Neural crest cell (in vitro differentiated cells): ENCODE measurements at regions not wholly inside any gene's neighbourhood (a gene's known extent, or its start where the extent isn't known, plus 50 kb on each side); places are given as distances from the start of the nearest gene placed in this dataset.

Experiments
- DNase-seq: peaks from one replicate; pipeline ENCODE4 v3.0.0; 2021; ENCODE audit warnings: low read depth, mixed read lengths, low spot score
- H3K27ac Mint-ChIP-seq: one replicate; pipeline ENCODE4 v1.8.0; 2021; ENCODE audit warnings: mild to moderate bottlenecking, mixed read lengths; ENCODE audit not compliant: unreplicated experiment
- H3K27me3 Mint-ChIP-seq: 2 replicates; pipeline ENCODE4 v1.8.0; 2021; ENCODE audit warnings: low read depth, mild to moderate bottlenecking, mixed read lengths
- H3K36me3 Mint-ChIP-seq: 2 replicates; pipeline ENCODE4 v1.8.0; 2021; ENCODE audit warnings: low read depth, mild to moderate bottlenecking, mixed read lengths
- H3K4me1 Mint-ChIP-seq: 2 replicates; pipeline ENCODE4 v1.8.0; 2021; ENCODE audit warnings: mixed read lengths
- H3K4me3 Mint-ChIP-seq: one replicate; pipeline ENCODE4 v1.8.0; 2021; ENCODE audit warnings: mild to moderate bottlenecking, mixed read lengths
- H3K9me3 Mint-ChIP-seq: 2 replicates; pipeline ENCODE4 v1.8.0; 2021; ENCODE audit warnings: mixed read lengths
- TF ChIP-seq, protein P1 (sequence below): fragments of 200-600 bp; sonication (generic); conservative IDR thresholded peaks from 2 replicates; pipeline ENCODE4 v1.5.0; 2021; ENCODE audit warnings: antibody characterized with exemption, mild to moderate bottlenecking

DNA sequence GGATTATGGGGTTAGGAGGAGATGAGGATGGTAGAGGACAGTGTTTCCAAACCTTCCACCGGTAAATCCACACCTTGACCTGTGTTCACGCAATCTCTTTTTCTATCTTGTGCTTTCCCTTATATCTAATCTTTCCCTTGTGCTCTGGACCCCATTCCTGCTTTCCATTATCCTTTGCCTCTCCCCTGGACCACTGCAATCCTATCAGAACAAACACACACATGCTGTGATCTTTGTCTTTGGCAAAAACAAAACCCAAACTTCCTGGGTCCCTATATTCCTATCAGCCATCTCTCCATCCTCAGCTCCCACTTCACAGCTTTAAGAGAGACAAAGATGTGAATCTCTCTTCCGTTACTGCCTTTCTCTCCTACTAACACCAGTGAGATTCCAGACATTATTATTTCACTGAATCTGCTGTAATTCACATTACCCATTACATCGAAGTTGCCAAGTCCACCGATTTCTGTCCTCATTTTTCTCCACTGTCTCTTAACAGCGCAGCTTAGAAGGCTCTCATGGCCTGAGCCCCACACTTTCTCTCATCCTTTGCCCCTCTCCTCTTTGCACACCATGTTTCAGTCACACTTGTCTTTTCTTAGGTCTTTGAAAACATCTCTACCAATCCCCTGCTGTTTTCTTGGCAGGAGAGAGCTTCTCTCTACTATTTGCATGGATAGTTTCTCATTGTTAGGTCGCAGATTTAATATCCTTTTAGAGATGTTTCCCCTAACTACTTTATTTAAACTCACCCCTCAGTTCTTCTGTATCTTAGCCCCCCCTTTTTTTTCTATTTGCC lies 230.0 kb upstream of the B3GALT2 start:
- Mint-ChIP-seq H3K4me1 (peaks cover 4% of the 10 kb centered on the region), H3K27me3 (no peaks in the 10 kb centered on the region), H3K9me3 (no peaks in the 10 kb centered on the region), H3K27ac (no peak overlapping the region), H3K36me3 (no peaks in the 10 kb centered on the region), H3K4me3 (no peak overlapping the region)
- DNase-seq: no peak
- TF ChIP-seq, protein P1, sequence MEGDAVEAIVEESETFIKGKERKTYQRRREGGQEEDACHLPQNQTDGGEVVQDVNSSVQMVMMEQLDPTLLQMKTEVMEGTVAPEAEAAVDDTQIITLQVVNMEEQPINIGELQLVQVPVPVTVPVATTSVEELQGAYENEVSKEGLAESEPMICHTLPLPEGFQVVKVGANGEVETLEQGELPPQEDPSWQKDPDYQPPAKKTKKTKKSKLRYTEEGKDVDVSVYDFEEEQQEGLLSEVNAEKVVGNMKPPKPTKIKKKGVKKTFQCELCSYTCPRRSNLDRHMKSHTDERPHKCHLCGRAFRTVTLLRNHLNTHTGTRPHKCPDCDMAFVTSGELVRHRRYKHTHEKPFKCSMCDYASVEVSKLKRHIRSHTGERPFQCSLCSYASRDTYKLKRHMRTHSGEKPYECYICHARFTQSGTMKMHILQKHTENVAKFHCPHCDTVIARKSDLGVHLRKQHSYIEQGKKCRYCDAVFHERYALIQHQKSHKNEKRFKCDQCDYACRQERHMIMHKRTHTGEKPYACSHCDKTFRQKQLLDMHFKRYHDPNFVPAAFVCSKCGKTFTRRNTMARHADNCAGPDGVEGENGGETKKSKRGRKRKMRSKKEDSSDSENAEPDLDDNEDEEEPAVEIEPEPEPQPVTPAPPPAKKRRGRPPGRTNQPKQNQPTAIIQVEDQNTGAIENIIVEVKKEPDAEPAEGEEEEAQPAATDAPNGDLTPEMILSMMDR: no peak

DNA sequence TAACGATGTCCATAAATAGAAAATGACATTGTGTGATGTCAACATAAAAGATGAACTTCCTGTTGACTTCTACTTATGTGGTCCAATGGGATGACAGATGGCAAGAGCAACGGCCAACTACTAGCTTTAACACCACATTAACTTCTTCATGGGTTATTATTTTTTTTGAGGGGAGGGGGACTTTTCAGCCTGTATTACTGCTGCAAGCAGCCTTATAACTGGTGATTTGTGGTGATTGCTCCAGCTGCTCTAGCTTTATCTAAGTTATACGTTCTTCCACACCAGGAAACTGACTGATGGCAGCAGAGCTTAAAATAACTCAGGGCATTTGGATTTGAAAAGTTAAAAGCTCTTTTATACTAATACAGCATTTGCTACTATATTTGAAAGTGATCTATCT lies 228.8 kb upstream of the B3GALT2 start:
- no peak for DNase-seq
- Mint-ChIP-seq H3K36me3 (no peaks in the 10 kb centered on the region), H3K4me3 (no peak overlapping the region), H3K27me3 (no peaks in the 10 kb centered on the region), H3K27ac (no peak overlapping the region), H3K4me1 (peaks cover 4% of the 10 kb centered on the region), H3K9me3 (no peaks in the 10 kb centered on the region)
- TF ChIP-seq, protein P1: no peak

DNA sequence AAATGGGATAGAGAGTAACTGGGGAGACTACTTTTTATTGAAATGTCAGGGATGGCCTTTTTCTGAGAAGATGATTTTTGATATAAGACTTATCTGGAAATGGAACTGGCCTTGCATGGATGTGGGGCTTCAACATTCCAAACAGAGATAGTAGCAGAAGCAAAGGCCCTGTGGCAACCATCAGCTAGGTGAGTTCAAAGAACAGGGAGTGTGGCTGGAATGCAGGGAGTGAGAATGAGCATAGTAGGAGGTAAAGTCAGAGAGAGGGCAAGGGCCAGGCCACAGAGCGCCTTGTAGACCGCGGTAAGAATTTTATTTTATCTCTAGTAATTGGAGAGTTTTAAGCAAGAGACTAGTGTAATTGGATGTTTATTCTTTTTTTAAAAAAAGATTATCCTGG lies 227.0 kb upstream of the B3GALT2 start:
- Mint-ChIP-seq H3K27ac (no peak overlapping the region), H3K27me3 (no peaks in the 10 kb centered on the region), H3K36me3 (no peaks in the 10 kb centered on the region), H3K9me3 (no peaks in the 10 kb centered on the region), H3K4me1 (peaks cover 4% of the 10 kb centered on the region), H3K4me3 (no peak overlapping the region)
- no peak for DNase-seq
- TF ChIP-seq, protein P1: no peak

DNA sequence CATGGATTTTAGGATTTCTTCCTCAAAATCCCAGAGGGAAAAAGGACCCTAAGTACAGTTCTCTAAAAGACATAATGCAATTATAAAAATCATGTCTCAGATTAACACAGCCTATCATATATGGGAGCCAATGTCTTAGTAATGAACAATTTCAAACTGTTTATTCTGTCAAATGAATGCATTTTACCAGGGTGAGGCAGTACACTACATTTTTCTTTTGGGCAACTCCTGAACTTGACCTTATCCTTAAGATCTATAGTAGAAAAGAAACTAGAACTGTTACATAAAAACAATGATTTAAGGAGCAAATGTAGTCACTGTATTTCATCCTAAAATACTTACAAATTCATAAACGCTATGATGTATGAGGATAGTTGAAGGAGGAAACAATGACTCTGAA lies 226.3 kb upstream of the B3GALT2 start:
- H3K4me3 Mint-ChIP-seq: no peak overlapping the region
- DNase-seq: no peak
- H3K36me3 Mint-ChIP-seq: no peaks in the 10 kb centered on the region
- H3K4me1 Mint-ChIP-seq: peaks cover 4% of the 10 kb centered on the region
- no peak overlapping the region for H3K27ac Mint-ChIP-seq
- H3K9me3 Mint-ChIP-seq: no peaks in the 10 kb centered on the region
- H3K27me3 Mint-ChIP-seq: no peaks in the 10 kb centered on the region
- TF ChIP-seq, protein P1: no peak

DNA sequence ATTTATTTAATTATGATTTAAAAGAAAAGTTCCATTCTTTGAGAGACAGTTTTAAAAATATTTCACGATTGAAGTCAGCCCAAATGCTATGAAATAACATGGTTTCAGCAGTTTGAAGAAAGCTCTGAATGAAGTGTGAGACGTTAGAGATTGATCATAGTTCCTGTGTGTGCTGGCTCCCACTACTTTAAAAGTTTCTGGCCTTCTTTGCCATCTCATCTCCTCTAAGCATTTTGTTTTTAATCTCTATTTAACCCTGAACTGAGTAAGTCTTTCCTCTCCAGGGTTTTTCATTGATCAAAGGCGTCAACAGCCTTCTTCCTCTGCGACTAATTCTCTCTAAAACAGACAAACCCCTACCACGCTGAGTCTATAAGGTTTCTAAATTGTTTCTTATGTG lies 225.3 kb upstream of the B3GALT2 start:
- Mint-ChIP-seq H3K4me1 (peaks cover 7% of the 10 kb centered on the region), H3K27ac (peak overlapping the region; percentile 92), H3K36me3 (no peaks in the 10 kb centered on the region)

More for the DNA sequence above, 225.3 kb upstream of the B3GALT2 start:
- no peaks in the 10 kb centered on the region for H3K27me3 Mint-ChIP-seq
- TF ChIP-seq, protein P1: no peak
- H3K4me3 Mint-ChIP-seq: no peak overlapping the region
- no peak for DNase-seq
- no peaks in the 10 kb centered on the region for H3K9me3 Mint-ChIP-seq
